OCI-LY3 (cell line): ENCODE measurements at regions not wholly inside any gene's neighbourhood (a gene's known extent, or its start where the extent isn't known, plus 50 kb on each side); places are given as distances from the start of the nearest gene placed in this dataset.

Source experiments
- H2AFZ ChIP-seq: fragments of 200-600, 300-600 bp; shearing (Covaris generic); 2 replicates; pipeline ENCODE4 v1.6.0; 2014; ENCODE audit warnings: antibody characterized with exemption, low read depth, low read length
- H3K27ac ChIP-seq: fragments of 200-600, 300-600 bp; sonication (generic); 2 replicates; pipeline ENCODE4 v1.5.1; 2014; ENCODE audit warnings: mild to moderate bottlenecking, low read length, moderate library complexity, mixed read lengths
- H3K27me3 ChIP-seq: fragments of 200-600, 300-600 bp; sonication (generic); 2 replicates; pipeline ENCODE4 v1.6.1; 2014; ENCODE audit warnings: low read depth, low read length, mixed read lengths
- H3K36me3 ChIP-seq: fragments of 200-600, 300-600 bp; sonication (generic); replicated peaks from 2 replicates; pipeline ENCODE3; 2014; ENCODE audit warnings: low read depth, low read length, mixed read lengths
- H3K4me1 ChIP-seq: fragments of 300-600, 200-600 bp; sonication (generic); 2 replicates; pipeline ENCODE4 v1.6.1; 2014; ENCODE audit warnings: low read length, mixed read lengths
- H3K4me2 ChIP-seq: fragments of 200-600, 300-600 bp; sonication (generic); 2 replicates; pipeline ENCODE4 v1.6.1; 2014; ENCODE audit warnings: low read length, mixed read lengths
- H3K4me3 ChIP-seq: fragments of 300-600, 200-600 bp; sonication (generic); 2 replicates; pipeline ENCODE4 v1.5.1; 2014; ENCODE audit warnings: antibody characterized with exemption, mild to moderate bottlenecking, low read length, moderate library complexity
- H3K79me2 ChIP-seq: fragments of 300-600, 200-600 bp; shearing (Covaris generic); 2 replicates; pipeline ENCODE4 v1.6.1; 2014; ENCODE audit warnings: mild to moderate bottlenecking, low read length, mixed read lengths
- H3K9ac ChIP-seq: fragments of 300-600, 200-600 bp; shearing (Covaris generic); 2 replicates; pipeline ENCODE4 v1.6.0; 2014; ENCODE audit warnings: mild to moderate bottlenecking, low read length, moderate library complexity
- H3K9me3 ChIP-seq: fragments of 200-600, 300-600 bp; shearing (Covaris generic); 2 replicates; pipeline ENCODE4 v1.6.1; 2014; ENCODE audit warnings: low read length, mixed read lengths; ENCODE audit not compliant: insufficient read depth
- H4K20me1 ChIP-seq: fragments of 200-600, 300-600 bp; sonication (generic); 2 replicates; pipeline ENCODE4 v1.6.1; 2016; ENCODE audit warnings: low read length, mixed read lengths; ENCODE audit not compliant: insufficient read depth
- EZH2phosphoT487 ChIP-seq: fragments of 200-600 bp; shearing (Covaris generic); IDR thresholded peaks from 2 replicates; pipeline ENCODE4 v1.6.1; 2018; ENCODE audit warnings: antibody characterized with exemption, mixed run types, low read depth
- TF ChIP-seq, protein P1 (sequence below): fragments of 200-600, 300-600 bp; sonication (generic); IDR thresholded peaks from 2 replicates; pipeline ENCODE4 v1.5.1; 2014; ENCODE audit warnings: antibody characterized with exemption, low read length, low read depth

DNA sequence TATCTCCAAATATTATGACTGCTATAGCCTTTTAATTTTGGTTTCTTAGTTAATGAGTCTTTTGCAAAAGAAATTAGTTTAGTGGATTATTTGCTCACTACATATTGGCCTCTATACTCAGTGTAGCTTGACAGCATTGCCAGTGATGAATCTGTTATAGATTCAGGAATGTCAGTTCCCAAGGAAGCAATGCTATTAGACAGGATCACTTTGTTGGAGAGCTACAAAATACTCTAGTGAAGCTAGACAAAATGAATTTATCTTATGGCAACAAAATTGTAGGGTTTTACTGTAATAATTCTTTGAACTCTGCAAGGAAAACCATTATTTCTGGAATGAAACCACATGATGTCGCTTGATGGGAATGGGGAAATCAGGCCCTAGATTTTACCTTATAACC lies 543.3 kb downstream of the SQOR start:
- Histone ChIP-seq H4K20me1 (no peaks in the 10 kb centered on the region), H3K9me3 (0 out of 2 replicates have a peak, but pooled peaks cover 4% of the 10 kb centered on the region), H3K4me2 (no peak overlapping the region), H3K4me1 (no peaks in the 10 kb centered on the region), H3K4me3 (no peak overlapping the region), H3K36me3 (no peaks in the 10 kb centered on the region), H3K79me2 (no peaks in the 10 kb centered on the region), H2AFZ (no peak overlapping the region), H3K27ac (no peak overlapping the region), H3K27me3 (no peaks in the 10 kb centered on the region), H3K9ac (no peak overlapping the region)
- TF ChIP-seq, protein P1, sequence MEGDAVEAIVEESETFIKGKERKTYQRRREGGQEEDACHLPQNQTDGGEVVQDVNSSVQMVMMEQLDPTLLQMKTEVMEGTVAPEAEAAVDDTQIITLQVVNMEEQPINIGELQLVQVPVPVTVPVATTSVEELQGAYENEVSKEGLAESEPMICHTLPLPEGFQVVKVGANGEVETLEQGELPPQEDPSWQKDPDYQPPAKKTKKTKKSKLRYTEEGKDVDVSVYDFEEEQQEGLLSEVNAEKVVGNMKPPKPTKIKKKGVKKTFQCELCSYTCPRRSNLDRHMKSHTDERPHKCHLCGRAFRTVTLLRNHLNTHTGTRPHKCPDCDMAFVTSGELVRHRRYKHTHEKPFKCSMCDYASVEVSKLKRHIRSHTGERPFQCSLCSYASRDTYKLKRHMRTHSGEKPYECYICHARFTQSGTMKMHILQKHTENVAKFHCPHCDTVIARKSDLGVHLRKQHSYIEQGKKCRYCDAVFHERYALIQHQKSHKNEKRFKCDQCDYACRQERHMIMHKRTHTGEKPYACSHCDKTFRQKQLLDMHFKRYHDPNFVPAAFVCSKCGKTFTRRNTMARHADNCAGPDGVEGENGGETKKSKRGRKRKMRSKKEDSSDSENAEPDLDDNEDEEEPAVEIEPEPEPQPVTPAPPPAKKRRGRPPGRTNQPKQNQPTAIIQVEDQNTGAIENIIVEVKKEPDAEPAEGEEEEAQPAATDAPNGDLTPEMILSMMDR: no peak
- no peak for TF ChIP-seq EZH2phosphoT487

DNA sequence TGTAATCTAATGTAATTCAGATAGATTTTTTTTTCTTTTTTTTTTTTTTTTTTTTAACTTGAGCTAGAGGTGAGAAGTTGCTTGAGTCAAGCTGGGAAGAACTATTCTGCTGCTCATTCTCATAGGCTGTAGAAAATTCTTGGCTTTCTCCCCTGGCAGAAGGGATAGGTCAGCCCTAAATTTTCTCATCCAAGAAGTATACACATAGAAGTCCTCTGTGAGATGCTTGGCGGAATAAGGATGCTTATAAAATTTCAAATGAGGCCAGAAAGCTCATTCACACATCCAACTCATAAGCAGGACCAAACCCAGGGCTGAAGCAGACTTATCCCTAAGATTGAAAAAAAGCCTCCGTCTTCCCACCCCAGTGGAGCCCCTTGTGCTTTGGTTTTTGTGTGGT lies 572.5 kb downstream of the SQOR start:
- Histone ChIP-seq H3K4me1 (no peaks in the 10 kb centered on the region), H3K4me3 (no peak overlapping the region), H2AFZ (no peak overlapping the region), H3K27ac (no peak overlapping the region), H3K9ac (no peak overlapping the region), H4K20me1 (no peaks in the 10 kb centered on the region), H3K9me3 (no peaks in the 10 kb centered on the region), H3K79me2 (no peaks in the 10 kb centered on the region), H3K27me3 (no peaks in the 10 kb centered on the region), H3K36me3 (no peaks in the 10 kb centered on the region), H3K4me2 (no peak overlapping the region)
- TF ChIP-seq, protein P1: no peak
- TF ChIP-seq EZH2phosphoT487: no peak

DNA sequence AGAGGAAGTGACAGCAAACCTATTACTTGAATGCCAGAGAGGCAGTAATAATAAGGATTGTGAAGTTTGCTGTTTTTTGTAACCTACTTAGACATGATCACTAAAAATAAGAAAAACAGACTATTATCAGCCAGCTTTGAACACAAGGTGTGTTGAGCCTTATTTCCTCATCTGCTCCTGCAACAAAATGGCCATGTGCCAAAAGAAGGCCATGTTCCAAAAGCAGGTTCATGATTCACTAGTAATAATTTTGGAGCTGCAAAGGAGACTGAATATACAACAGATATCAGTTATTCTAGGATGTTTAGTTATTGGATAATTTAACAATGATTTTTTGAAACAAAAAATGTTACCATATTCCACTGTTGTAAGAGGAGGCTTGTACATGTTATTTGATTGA lies 578.7 kb downstream of the SQOR start:
- Histone ChIP-seq H3K36me3 (no peaks in the 10 kb centered on the region), H3K27ac (no peak overlapping the region), H3K4me2 (no peak overlapping the region), H3K79me2 (no peaks in the 10 kb centered on the region), H3K9ac (no peak overlapping the region), H3K9me3 (no peaks in the 10 kb centered on the region), H3K27me3 (no peaks in the 10 kb centered on the region), H2AFZ (no peak overlapping the region), H3K4me3 (no peak overlapping the region), H3K4me1 (no peaks in the 10 kb centered on the region), H4K20me1 (no peaks in the 10 kb centered on the region)
- no peak for TF ChIP-seq EZH2phosphoT487
- TF ChIP-seq, protein P1: no peak

DNA sequence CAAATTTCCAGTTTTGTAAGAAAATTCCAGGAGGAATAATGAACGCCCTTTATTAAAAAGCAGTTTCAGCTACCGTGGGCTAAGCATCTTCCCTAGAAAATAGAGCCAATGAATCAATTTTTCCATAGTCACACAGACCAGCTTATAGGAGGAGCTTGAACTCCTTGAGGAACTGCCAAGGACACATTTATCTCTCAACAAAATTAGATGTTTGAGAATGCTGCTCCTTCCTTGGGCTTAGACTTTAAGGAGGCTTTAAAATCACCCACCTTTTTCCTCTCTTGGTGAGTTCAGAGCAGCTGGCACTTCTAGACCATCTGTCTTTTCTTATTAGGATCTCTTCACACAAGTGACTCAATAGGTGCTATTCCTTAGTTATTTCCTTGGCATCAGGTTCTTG lies 588.0 kb downstream of the SQOR start:
- H3K9me3 ChIP-seq: no peaks in the 10 kb centered on the region
- H3K9ac ChIP-seq: no peak overlapping the region
- H3K27ac ChIP-seq: no peak overlapping the region
- H2AFZ ChIP-seq: no peak overlapping the region
- TF ChIP-seq, protein P1: no peak
- TF ChIP-seq EZH2phosphoT487: no peak
- no peak overlapping the region for H3K4me2 ChIP-seq
- H3K4me3 ChIP-seq: no peak overlapping the region
- no peaks in the 10 kb centered on the region for H3K79me2 ChIP-seq
- no peaks in the 10 kb centered on the region for H3K4me1 ChIP-seq
- H4K20me1 ChIP-seq: no peaks in the 10 kb centered on the region
- H3K36me3 ChIP-seq: no peaks in the 10 kb centered on the region
- no peaks in the 10 kb centered on the region for H3K27me3 ChIP-seq
